ENCODE measurements at regions not wholly inside any gene's neighbourhood (a gene's known extent, or its start where the extent isn't known, plus 50 kb on each side); places are given as distances from the start of the nearest gene placed in this dataset.

DNA sequence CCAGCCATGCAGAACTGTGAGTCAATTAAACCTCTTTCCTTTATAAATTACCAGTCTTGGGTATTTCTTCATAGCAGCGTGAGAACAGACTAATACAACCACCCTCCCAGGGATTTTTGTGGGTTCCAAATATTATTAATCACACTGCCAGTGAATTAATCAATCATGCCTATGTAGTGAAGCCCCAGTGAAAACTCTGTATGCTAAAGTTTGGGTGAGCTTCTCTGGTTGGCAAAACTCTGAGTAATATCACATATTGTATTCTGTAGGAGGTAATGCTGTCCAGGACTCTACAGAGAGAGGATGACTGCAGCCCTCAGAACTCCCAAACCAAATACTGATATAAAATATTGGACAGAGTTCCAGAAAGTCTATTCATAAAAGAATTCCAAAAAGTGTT, 216.9 kb downstream of the RPAP3 start:
- no peak for TF ChIP-seq SMC3 (IDR thresholded peaks at IDR 0.05; ENCODE audit: low read depth, low read length)
- TF ChIP-seq, protein P1, sequence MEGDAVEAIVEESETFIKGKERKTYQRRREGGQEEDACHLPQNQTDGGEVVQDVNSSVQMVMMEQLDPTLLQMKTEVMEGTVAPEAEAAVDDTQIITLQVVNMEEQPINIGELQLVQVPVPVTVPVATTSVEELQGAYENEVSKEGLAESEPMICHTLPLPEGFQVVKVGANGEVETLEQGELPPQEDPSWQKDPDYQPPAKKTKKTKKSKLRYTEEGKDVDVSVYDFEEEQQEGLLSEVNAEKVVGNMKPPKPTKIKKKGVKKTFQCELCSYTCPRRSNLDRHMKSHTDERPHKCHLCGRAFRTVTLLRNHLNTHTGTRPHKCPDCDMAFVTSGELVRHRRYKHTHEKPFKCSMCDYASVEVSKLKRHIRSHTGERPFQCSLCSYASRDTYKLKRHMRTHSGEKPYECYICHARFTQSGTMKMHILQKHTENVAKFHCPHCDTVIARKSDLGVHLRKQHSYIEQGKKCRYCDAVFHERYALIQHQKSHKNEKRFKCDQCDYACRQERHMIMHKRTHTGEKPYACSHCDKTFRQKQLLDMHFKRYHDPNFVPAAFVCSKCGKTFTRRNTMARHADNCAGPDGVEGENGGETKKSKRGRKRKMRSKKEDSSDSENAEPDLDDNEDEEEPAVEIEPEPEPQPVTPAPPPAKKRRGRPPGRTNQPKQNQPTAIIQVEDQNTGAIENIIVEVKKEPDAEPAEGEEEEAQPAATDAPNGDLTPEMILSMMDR (conservative IDR thresholded peaks at IDR 0.05; ENCODE audit: low read depth, low read length): no peak
- no peak for TF ChIP-seq POLR2A (IDR thresholded peaks at IDR 0.05; ENCODE audit: low read depth, low read length)
- TF ChIP-seq BHLHE40 (IDR thresholded peaks at IDR 0.05; ENCODE audit: low read depth, low read length): no peak
- no peak for TF ChIP-seq USF2 (IDR thresholded peaks at IDR 0.05; ENCODE audit: low read depth, low read length)
- TF ChIP-seq RFX5 (IDR thresholded peaks at IDR 0.05; ENCODE audit: low read depth, low read length): no peak
- TF ChIP-seq, protein P2, sequence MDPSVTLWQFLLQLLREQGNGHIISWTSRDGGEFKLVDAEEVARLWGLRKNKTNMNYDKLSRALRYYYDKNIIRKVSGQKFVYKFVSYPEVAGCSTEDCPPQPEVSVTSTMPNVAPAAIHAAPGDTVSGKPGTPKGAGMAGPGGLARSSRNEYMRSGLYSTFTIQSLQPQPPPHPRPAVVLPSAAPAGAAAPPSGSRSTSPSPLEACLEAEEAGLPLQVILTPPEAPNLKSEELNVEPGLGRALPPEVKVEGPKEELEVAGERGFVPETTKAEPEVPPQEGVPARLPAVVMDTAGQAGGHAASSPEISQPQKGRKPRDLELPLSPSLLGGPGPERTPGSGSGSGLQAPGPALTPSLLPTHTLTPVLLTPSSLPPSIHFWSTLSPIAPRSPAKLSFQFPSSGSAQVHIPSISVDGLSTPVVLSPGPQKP (IDR thresholded peaks at IDR 0.05; ENCODE audit: borderline replicate concordance, low read depth, low read length): no peak
- no peak for TF ChIP-seq CEBPB (IDR thresholded peaks at IDR 0.05; ENCODE audit: low read depth, low read length)
- no peak for TF ChIP-seq RAD21 (IDR thresholded peaks at IDR 0.05; ENCODE audit: low read length)
- TF ChIP-seq MAZ (IDR thresholded peaks at IDR 0.05; ENCODE audit: borderline replicate concordance, low read depth, low read length): no peak
- no peak for TF ChIP-seq MAFK (IDR thresholded peaks at IDR 0.05; ENCODE audit: low read depth, low read length)
